SK-MEL-5 (cell line): ENCODE measurements at regions not wholly inside any gene's neighbourhood (a gene's known extent, or its start where the extent isn't known, plus 50 kb on each side); places are given as distances from the start of the nearest gene placed in this dataset.
"Not testable (repeated sequence)": the region's sequence is repeated elsewhere in the genome, so short reads cannot be mapped to it uniquely, and the experiment has no call there.

Experiments used
- DNase-seq: peaks from one replicate; pipeline ENCODE4 v3.0.0-alpha.2; 2016; ENCODE audit warnings: low read depth, low spot score
- in situ Hi-C: cut with HindIII; loops from 2 replicates; pipeline ENCODE4 v1.10.0; 2016; ENCODE audit warnings: low sequenced_read_pairs, high pct_unique_total_duplicates, low pct_unique_long_range_greater_than_20kb

GRCh38 chr11:71184421-71185210, 67.8 kb downstream of the SHANK2 start:
- no peak for DNase-seq
- in situ Hi-C loops = no loop called here

- DNase-seq = no peak
- in situ Hi-C loops = no loop called here
Observed at GRCh38 chr11:71183878-71184277, 68.5 kb downstream of the SHANK2 start.

- in situ Hi-C loops = no loop called here
- no peak for DNase-seq
Observed at GRCh38 chr11:71182791-71183677, 69.3 kb downstream of the SHANK2 start.

GRCh38 chr11:71181566-71181965, 70.8 kb downstream of the SHANK2 start:
- in situ Hi-C loops = no loop called here

GRCh38 chr11:71180694-71181470, 71.5 kb downstream of the SHANK2 start:
- no peak for DNase-seq
- in situ Hi-C loops = no loop called here

More at GRCh38 chr11:71181566-71181965, 70.8 kb downstream of the SHANK2 start:
- DNase-seq = no peak

- in situ Hi-C loops = no loop called here
- DNase-seq = no peak
Observed at GRCh38 chr11:71179877-71180605, 72.3 kb downstream of the SHANK2 start.

- in situ Hi-C loops = no loop called here
- DNase-seq = no peak
Observed at GRCh38 chr11:71178076-71178475, 74.3 kb downstream of the SHANK2 start.

GRCh38 chr11:71176812-71177211, 75.6 kb downstream of the SHANK2 start:
- in situ Hi-C loops = no loop called here
- DNase-seq = no peak

- in situ Hi-C loops = no loop called here
- DNase-seq = no peak
Observed at GRCh38 chr11:71173709-71174108, 78.7 kb downstream of the SHANK2 start.

- in situ Hi-C loops = no loop called here
- no peak for DNase-seq
Observed at GRCh38 chr11:71172680-71173079, 79.7 kb downstream of the SHANK2 start.

- no peak for DNase-seq
- in situ Hi-C loops = no loop called here
Observed at GRCh38 chr11:71171576-71171975, 80.8 kb downstream of the SHANK2 start.

GRCh38 chr11:71170624-71171423, 81.6 kb downstream of the SHANK2 start:
- in situ Hi-C loops = no loop called here

GRCh38 chr11:71169313-71169712, 83.1 kb downstream of the SHANK2 start:
- no peak for DNase-seq
- in situ Hi-C loops = no loop called here

More at GRCh38 chr11:71170624-71171423, 81.6 kb downstream of the SHANK2 start:
- DNase-seq = no peak

- DNase-seq, in situ Hi-C loops: not testable (repeated sequence)
Observed at GRCh38 chr11:71167814-71168213, 84.6 kb downstream of the SHANK2 start.

GRCh38 chr11:71165771-71166170, 86.6 kb downstream of the SHANK2 start:
- in situ Hi-C loops = no loop called here
- no peak for DNase-seq

- DNase-seq = no peak
- in situ Hi-C loops = no loop called here
Observed at GRCh38 chr11:71164621-71165020, 87.8 kb downstream of the SHANK2 start.

- no peak for DNase-seq
- in situ Hi-C loops = no loop called here
Observed at GRCh38 chr11:71164186-71164585, 88.2 kb downstream of the SHANK2 start.
